Loucy (cell line): ENCODE measurements at regions not wholly inside any gene's neighbourhood (a gene's known extent, or its start where the extent isn't known, plus 50 kb on each side); places are given as distances from the start of the nearest gene placed in this dataset.

Experiments
- EZH2phosphoT487 ChIP-seq: fragments of 200-600 bp; IDR thresholded peaks from 2 replicates; pipeline ENCODE4 v1.6.1; 2018; ENCODE audit warnings: antibody characterized with exemption, mild to moderate bottlenecking, moderate library complexity, borderline replicate concordance
- TF ChIP-seq, protein P1 (sequence below): fragments of 200-600 bp; sonication (generic); conservative IDR thresholded peaks from 2 replicates; pipeline ENCODE4 v1.5.1; 2014; ENCODE audit warnings: mild to moderate bottlenecking, antibody characterized with exemption, low read length

DNA sequence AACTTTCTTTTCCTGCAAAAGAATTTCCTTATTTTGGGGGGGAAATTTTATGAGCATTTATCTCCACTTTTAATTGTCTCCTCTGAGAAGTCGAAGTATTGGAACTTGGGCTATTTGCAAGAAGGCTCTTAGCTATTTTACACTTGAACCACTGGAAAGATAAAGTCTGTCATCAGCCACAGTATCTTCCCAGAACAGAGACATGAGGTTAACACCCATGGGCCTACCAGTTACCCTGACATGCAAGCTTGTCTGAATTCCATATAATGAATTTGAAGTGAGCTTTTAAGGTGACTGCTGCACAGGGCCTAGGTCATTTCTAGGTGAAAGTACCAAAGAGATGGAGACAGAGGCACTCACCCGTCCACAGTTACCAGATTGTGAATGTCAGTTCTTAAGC lies 193.1 kb downstream of the SIM1 start:
- TF ChIP-seq, protein P1, sequence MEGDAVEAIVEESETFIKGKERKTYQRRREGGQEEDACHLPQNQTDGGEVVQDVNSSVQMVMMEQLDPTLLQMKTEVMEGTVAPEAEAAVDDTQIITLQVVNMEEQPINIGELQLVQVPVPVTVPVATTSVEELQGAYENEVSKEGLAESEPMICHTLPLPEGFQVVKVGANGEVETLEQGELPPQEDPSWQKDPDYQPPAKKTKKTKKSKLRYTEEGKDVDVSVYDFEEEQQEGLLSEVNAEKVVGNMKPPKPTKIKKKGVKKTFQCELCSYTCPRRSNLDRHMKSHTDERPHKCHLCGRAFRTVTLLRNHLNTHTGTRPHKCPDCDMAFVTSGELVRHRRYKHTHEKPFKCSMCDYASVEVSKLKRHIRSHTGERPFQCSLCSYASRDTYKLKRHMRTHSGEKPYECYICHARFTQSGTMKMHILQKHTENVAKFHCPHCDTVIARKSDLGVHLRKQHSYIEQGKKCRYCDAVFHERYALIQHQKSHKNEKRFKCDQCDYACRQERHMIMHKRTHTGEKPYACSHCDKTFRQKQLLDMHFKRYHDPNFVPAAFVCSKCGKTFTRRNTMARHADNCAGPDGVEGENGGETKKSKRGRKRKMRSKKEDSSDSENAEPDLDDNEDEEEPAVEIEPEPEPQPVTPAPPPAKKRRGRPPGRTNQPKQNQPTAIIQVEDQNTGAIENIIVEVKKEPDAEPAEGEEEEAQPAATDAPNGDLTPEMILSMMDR: no peak
- TF ChIP-seq EZH2phosphoT487: no peak
